ENCODE measurements at regions not wholly inside any gene's neighbourhood (a gene's known extent, or its start where the extent isn't known, plus 50 kb on each side); places are given as distances from the start of the nearest gene placed in this dataset.
A peak's percentile ranks its signal among the peaks of the same experiment; 100 is the strongest.

GRCh38 chr2:128798502-128799283 is 480.0 kb upstream of the HS6ST1 start:
- no peak for DNase-seq

GRCh38 chr2:128799284-128799552 is 480.6 kb upstream of the HS6ST1 start:
- DNase-seq, result no peak

GRCh38 chr2:128799730-128800129 is 481.1 kb upstream of the HS6ST1 start:
- no peak for DNase-seq

- no peak for DNase-seq
Measured at GRCh38 chr2:128801576-128801975, 482.9 kb upstream of the HS6ST1 start.

- no peak for DNase-seq
Measured at GRCh38 chr2:128803222-128803621, 484.6 kb upstream of the HS6ST1 start.

- DNase-seq, result no peak
Measured at GRCh38 chr2:128805237-128805636, 486.6 kb upstream of the HS6ST1 start.

- no peak for DNase-seq
Measured at GRCh38 chr2:128805918-128806317, 487.2 kb upstream of the HS6ST1 start.

GRCh38 chr2:128807317-128807716 is 488.6 kb upstream of the HS6ST1 start:
- no peak for DNase-seq

- DNase-seq, result peak in 1 of 2 donors; percentile 34
Measured at GRCh38 chr2:128808462-128809258, 490.0 kb upstream of the HS6ST1 start.

- no peak for DNase-seq
Measured at GRCh38 chr2:128809259-128809636, 490.6 kb upstream of the HS6ST1 start.

- no peak for DNase-seq
Measured at GRCh38 chr2:128809880-128810279, 491.2 kb upstream of the HS6ST1 start.

- DNase-seq, result no peak
Measured at GRCh38 chr2:128812183-128812940, 493.7 kb upstream of the HS6ST1 start.

- DNase-seq, result no peak
Measured at GRCh38 chr2:128813352-128814034, 494.8 kb upstream of the HS6ST1 start.

GRCh38 chr2:128815248-128815647 is 496.6 kb upstream of the HS6ST1 start:
- DNase-seq, result no peak

- DNase-seq, result no peak
Measured at GRCh38 chr2:128817171-128817570, 498.5 kb upstream of the HS6ST1 start.

- no peak for DNase-seq
Measured at GRCh38 chr2:128817813-128818212, 499.1 kb upstream of the HS6ST1 start.

GRCh38 chr2:128818248-128818647 is 499.6 kb upstream of the HS6ST1 start:
- DNase-seq, result no peak

GRCh38 chr2:128818704-128819491 is 500.2 kb upstream of the HS6ST1 start:
- DNase-seq, result no peak

- no peak for DNase-seq
Measured at GRCh38 chr2:128820452-128820851, 501.8 kb upstream of the HS6ST1 start.

- no peak for DNase-seq
Measured at GRCh38 chr2:128821010-128821409, 502.3 kb upstream of the HS6ST1 start.

- no peak for DNase-seq
Measured at GRCh38 chr2:128832946-128833663, 514.4 kb upstream of the HS6ST1 start.

- DNase-seq, result no peak
Measured at GRCh38 chr2:128833664-128834027, 515.0 kb upstream of the HS6ST1 start.
